ENCODE measurements at regions not wholly inside any gene's neighbourhood (a gene's known extent, or its start where the extent isn't known, plus 50 kb on each side); places are given as distances from the start of the nearest gene placed in this dataset.

DNA sequence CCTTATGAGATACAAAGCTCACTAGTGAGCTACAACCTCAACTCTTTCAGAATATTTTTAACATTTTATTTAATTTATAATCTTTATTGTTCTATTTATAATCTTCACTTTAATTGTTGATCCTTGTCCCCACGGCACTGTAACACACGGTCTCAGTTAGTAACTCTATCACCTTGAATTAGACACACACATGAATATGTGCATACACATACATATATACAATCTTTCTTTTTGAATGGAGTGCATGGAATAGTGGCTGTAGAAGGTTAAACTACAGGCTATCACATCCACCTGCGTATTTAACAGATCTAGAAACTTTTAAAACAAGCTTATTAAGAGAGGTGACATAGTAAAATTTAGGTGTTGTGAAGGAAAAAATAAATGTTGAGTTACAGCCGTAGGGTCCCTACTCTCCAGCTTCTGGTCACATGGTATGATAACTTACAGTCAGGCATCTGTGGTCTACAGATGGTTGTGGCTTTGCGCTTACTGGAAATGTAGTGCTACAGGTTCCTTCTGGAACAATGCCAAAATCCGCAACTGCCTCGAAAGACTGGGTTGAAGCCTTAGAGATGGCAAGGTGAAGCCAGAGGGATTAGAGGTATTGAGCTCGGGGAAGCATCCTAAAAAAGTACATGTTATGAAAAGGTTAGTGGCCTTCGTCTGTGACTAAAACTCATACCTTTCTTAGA lies 1324.1 kb upstream of the SLC39A10 start:
- H3K4me3 ChIP-seq = no peak overlapping the region
- no peaks in the 10 kb centered on the region for H3K36me3 ChIP-seq
- no peaks in the 10 kb centered on the region for H3K27me3 ChIP-seq
- no peak for DNase-seq (ENCODE audit: low spot score in 2 of 2)
- no peak overlapping the region for H3K27ac ChIP-seq
- H3K4me1 ChIP-seq = no peaks in the 10 kb centered on the region
- H3K9me3 ChIP-seq = no peaks in the 10 kb centered on the region
- 75% methylated on average over 9 of the region's 9 CpGs for WGBS
- no peak for TF ChIP-seq POLR2AphosphoS5 (IDR thresholded peaks at IDR 0.05)
- TF ChIP-seq, protein P1, sequence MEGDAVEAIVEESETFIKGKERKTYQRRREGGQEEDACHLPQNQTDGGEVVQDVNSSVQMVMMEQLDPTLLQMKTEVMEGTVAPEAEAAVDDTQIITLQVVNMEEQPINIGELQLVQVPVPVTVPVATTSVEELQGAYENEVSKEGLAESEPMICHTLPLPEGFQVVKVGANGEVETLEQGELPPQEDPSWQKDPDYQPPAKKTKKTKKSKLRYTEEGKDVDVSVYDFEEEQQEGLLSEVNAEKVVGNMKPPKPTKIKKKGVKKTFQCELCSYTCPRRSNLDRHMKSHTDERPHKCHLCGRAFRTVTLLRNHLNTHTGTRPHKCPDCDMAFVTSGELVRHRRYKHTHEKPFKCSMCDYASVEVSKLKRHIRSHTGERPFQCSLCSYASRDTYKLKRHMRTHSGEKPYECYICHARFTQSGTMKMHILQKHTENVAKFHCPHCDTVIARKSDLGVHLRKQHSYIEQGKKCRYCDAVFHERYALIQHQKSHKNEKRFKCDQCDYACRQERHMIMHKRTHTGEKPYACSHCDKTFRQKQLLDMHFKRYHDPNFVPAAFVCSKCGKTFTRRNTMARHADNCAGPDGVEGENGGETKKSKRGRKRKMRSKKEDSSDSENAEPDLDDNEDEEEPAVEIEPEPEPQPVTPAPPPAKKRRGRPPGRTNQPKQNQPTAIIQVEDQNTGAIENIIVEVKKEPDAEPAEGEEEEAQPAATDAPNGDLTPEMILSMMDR (IDR thresholded peaks at IDR 0.05) = no peak
- no peak for TF ChIP-seq POLR2A (IDR thresholded peaks at IDR 0.05)
- no peak for TF ChIP-seq EP300 (IDR thresholded peaks at IDR 0.05)

DNA sequence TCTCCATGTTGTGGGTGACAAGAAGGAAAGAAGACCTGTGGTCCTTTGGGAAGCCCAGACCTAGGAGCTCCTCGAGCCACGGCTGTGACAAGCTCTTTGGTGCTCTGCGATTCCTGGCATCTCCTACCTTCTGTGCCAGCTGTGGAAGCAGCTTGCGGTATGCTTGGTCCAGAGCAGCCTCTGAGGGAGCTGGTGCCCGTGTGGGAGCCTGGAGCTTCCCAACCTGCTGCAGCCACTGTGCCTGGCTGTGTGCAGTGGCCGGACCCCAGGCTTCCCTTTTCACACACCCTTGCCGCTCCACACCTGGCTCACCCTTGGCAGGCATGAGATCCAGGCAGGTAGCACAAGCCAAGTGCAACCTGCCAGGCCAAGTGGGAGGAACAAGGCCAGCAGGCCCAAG lies 1328.6 kb upstream of the SLC39A10 start:
- Histone ChIP-seq H3K4me3 (no peak overlapping the region), H3K27me3 (no peaks in the 10 kb centered on the region), H3K9me3 (no peaks in the 10 kb centered on the region), H3K4me1 (no peaks in the 10 kb centered on the region), H3K36me3 (no peaks in the 10 kb centered on the region), H3K27ac (no peak overlapping the region)
- TF ChIP-seq, protein P1 (IDR thresholded peaks at IDR 0.05) = no peak
- no peak for TF ChIP-seq EP300 (IDR thresholded peaks at IDR 0.05)
- TF ChIP-seq POLR2AphosphoS5 (IDR thresholded peaks at IDR 0.05) = no peak
- TF ChIP-seq POLR2A (IDR thresholded peaks at IDR 0.05) = no peak
- no peak for DNase-seq (ENCODE audit: low spot score in 2 of 2)
- WGBS = 94% methylated on average over 7 of the region's 7 CpGs

DNA sequence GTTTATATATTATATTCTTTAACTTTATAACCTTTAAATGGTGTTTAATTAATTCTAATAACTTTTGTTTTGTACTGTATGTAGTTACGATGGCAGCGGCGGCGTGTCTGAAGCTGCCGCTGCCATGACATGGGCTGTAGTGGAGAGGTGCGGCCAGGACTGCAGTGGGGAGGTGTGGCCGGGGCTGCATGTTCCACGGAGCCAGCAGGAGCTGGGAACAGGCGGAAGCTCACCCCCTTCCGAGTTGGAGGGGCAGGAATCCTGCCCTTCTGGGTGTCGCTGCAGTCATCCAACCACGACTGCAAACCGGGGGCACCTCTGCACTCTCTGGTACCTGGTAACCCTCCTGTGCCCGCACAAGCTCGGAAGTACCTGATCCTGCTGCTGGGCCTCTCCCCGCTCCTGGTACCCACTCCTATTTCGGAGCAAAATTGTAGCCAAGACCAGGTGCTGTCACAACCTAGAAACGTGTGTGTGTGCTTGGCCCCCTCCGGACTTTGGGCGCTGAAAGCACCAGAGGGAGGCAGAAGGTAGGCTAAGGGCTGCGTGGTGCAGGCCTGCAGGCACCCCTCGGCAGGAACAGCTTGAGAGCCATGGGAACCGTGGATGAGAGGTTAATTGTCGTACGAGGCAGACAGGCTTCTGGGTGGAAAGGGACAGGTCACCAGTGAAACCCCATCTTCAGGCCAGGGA lies 1329.7 kb upstream of the SLC39A10 start:
- no peaks in the 10 kb centered on the region for H3K27me3 ChIP-seq
- TF ChIP-seq POLR2AphosphoS5 (IDR thresholded peaks at IDR 0.05) = no peak
- no peak for TF ChIP-seq EP300 (IDR thresholded peaks at IDR 0.05)
- no peak for TF ChIP-seq POLR2A (IDR thresholded peaks at IDR 0.05)
- TF ChIP-seq, protein P1 (IDR thresholded peaks at IDR 0.05) = no peak
- H3K9me3 ChIP-seq = no peaks in the 10 kb centered on the region
- WGBS = 92% methylated on average over 23 of the region's 25 CpGs
- no peaks in the 10 kb centered on the region for H3K4me1 ChIP-seq
- no peak overlapping the region for H3K4me3 ChIP-seq
- H3K27ac ChIP-seq = no peak overlapping the region
- DNase-seq (ENCODE audit: low spot score in 2 of 2) = no peak
- no peaks in the 10 kb centered on the region for H3K36me3 ChIP-seq

DNA sequence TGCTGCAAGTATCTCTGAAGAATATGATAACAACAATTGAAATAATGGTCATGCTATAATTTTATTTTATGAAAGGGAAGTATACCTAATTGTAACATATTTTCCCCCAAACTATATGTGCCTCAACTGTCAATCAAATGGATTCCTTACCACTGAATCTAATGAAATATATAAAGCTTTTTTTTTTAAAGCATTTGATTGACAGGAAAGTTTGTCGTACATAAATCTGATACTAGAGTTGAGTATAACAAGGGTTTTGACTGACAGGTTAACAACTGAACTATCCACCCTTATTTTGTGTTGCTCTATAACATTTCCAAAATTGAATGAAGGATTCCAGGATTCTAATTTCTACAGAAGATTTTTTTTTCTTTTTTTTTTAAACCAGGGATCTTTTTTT lies 1333.3 kb upstream of the SLC39A10 start:
- Histone ChIP-seq H3K4me3 (no peak overlapping the region), H3K27me3 (no peaks in the 10 kb centered on the region), H3K9me3 (no peaks in the 10 kb centered on the region), H3K27ac (no peak overlapping the region), H3K36me3 (no peaks in the 10 kb centered on the region), H3K4me1 (no peaks in the 10 kb centered on the region)
- TF ChIP-seq POLR2AphosphoS5 (IDR thresholded peaks at IDR 0.05) (no peak), EP300 (IDR thresholded peaks at IDR 0.05) (no peak), POLR2A (IDR thresholded peaks at IDR 0.05) (no peak)
- TF ChIP-seq, protein P1 (IDR thresholded peaks at IDR 0.05) = no peak
- WGBS = 82% methylated on average over 1 of the region's 1 CpG
- no peak for DNase-seq (ENCODE audit: low spot score in 2 of 2)

DNA sequence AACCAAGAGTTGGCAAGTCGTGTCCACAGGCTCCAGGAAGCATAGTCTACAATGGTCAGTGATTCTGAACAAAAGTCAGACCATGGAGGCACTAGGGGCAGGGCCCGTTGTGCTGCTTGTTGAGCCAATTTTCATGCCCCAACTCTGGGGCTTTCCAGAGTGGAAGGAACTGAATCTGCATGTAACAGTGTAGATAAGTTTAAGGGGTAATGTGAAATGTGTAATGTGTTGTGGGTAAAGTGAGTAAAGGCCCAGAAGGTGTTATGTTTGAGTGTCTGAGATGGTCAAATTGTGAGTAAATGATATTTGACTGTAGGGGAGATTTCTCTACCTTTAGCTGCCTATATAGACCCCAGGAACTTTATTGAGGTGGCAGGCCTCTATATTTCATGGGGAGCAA lies 1336.5 kb upstream of the SLC39A10 start:
- no peak for DNase-seq (ENCODE audit: low spot score in 2 of 2)
- Histone ChIP-seq H3K4me1 (no peaks in the 10 kb centered on the region), H3K27ac (no peak overlapping the region), H3K36me3 (no peaks in the 10 kb centered on the region), H3K4me3 (no peak overlapping the region), H3K9me3 (no peaks in the 10 kb centered on the region), H3K27me3 (no peaks in the 10 kb centered on the region)
- 93% methylated on average over 2 of the region's 2 CpGs for WGBS
- no peak for TF ChIP-seq POLR2A (IDR thresholded peaks at IDR 0.05)
- no peak for TF ChIP-seq POLR2AphosphoS5 (IDR thresholded peaks at IDR 0.05)
- TF ChIP-seq, protein P1 (IDR thresholded peaks at IDR 0.05) = no peak
- TF ChIP-seq EP300 (IDR thresholded peaks at IDR 0.05) = no peak

Data from suprapubic skin (tissue), 4 donors.